HFF-Myc (cell line): ENCODE measurements at regions not wholly inside any gene's neighbourhood (a gene's known extent, or its start where the extent isn't known, plus 50 kb on each side); places are given as distances from the start of the nearest gene placed in this dataset.

Experiments used
- DNase-seq: peaks from one replicate; pipeline ENCODE4 v3.0.0-alpha.2; 2011; ENCODE audit warnings: low read depth; ENCODE audit errors: extremely low read depth
- H3K4me3 ChIP-seq: replicated peaks from 2 replicates; pipeline ENCODE4 v1.5.1; 2011; ENCODE audit warnings: low read depth, mild to moderate bottlenecking, control low read depth, low read length
- TF ChIP-seq, protein P1 (sequence below): IDR thresholded peaks from 2 replicates; pipeline ENCODE4 v1.5.1; 2012; ENCODE audit warnings: mild to moderate bottlenecking, low read depth, low read length, control low read depth; ENCODE audit errors: missing control alignments

DNA sequence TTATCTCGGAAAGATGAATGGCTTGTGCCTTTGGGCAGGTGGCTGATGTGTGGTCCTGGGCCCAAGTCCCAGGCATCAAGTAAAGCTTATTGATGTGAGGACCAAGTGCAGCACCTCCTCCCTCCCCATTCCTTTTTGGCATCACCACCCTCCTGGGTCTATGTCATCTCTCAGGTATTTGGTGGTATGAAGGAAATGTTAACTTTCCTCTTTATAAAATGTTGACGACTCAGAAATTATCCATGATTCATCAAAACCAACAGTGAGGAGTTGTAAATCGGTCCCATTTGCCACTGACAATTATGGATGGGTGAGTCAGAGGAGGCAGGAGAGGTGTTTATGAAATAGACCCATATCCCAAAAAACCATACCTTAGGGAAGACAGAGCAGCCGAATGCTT is 229.4 kb upstream of the GATB start:
- H3K4me3 ChIP-seq = no peak overlapping the region
- no peak for DNase-seq
- TF ChIP-seq, protein P1, sequence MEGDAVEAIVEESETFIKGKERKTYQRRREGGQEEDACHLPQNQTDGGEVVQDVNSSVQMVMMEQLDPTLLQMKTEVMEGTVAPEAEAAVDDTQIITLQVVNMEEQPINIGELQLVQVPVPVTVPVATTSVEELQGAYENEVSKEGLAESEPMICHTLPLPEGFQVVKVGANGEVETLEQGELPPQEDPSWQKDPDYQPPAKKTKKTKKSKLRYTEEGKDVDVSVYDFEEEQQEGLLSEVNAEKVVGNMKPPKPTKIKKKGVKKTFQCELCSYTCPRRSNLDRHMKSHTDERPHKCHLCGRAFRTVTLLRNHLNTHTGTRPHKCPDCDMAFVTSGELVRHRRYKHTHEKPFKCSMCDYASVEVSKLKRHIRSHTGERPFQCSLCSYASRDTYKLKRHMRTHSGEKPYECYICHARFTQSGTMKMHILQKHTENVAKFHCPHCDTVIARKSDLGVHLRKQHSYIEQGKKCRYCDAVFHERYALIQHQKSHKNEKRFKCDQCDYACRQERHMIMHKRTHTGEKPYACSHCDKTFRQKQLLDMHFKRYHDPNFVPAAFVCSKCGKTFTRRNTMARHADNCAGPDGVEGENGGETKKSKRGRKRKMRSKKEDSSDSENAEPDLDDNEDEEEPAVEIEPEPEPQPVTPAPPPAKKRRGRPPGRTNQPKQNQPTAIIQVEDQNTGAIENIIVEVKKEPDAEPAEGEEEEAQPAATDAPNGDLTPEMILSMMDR = no peak

GRCh38 chr4:151988591-151988990 is 227.8 kb upstream of the GATB start:
- TF ChIP-seq, protein P1 = no peak
- H3K4me3 ChIP-seq = no peak overlapping the region
- DNase-seq = no peak

- no peak for DNase-seq
- TF ChIP-seq, protein P1 = no peak
- no peak overlapping the region for H3K4me3 ChIP-seq
These were observed 226.8 kb upstream of the GATB start for GRCh38 chr4:151987606-151988005.

GRCh38 chr4:151983854-151984253 is 223.0 kb upstream of the GATB start:
- TF ChIP-seq, protein P1 = no peak
- no peak for DNase-seq
- no peak overlapping the region for H3K4me3 ChIP-seq

GRCh38 chr4:151979819-151980218 is 219.0 kb upstream of the GATB start:
- DNase-seq = no peak
- TF ChIP-seq, protein P1 = no peak
- no peak overlapping the region for H3K4me3 ChIP-seq

DNA sequence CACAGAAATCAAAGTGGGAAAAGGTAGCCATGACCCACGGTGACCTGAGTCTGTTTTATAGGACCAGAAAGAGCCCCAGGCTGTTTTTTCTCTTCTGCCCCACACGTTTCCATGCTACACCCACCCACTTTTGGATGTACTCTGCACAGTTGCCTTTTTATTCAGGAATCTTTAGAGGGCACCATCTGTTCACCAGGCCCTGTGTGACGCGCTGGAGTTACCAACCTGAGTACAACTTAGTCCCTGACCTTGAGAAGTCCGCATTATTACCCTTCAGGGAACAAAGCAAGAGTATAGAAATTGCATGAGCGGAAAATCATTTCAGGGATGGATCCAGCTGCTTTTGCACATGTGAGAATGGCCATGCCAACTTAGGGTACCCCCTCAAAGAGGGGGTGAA is 207.8 kb upstream of the GATB start:
- TF ChIP-seq, protein P1 = no peak
- DNase-seq = no peak
- no peak overlapping the region for H3K4me3 ChIP-seq

- TF ChIP-seq, protein P1 = no peak
- H3K4me3 ChIP-seq = no peak overlapping the region
- DNase-seq = no peak
These were observed 206.3 kb upstream of the GATB start for GRCh38 chr4:151967074-151967473.
